BLaER1 (cell line): ENCODE measurements at regions not wholly inside any gene's neighbourhood (a gene's known extent, or its start where the extent isn't known, plus 50 kb on each side); places are given as distances from the start of the nearest gene placed in this dataset.

Experiments used
- H3K27ac ChIP-seq: shearing (Covaris generic); formaldehyde crosslinking; 2 replicates; pipeline ENCODE4 v1.8.1; 2022
- H3K27me3 ChIP-seq: shearing (Covaris generic); formaldehyde crosslinking; 2 replicates; pipeline ENCODE4 v1.8.1; 2022
- H3K36me3 ChIP-seq: shearing (Covaris generic); formaldehyde crosslinking; 2 replicates; pipeline ENCODE4 v1.8.1; 2022
- H3K4me1 ChIP-seq: shearing (Covaris generic); formaldehyde crosslinking; 2 replicates; pipeline ENCODE4 v1.8.1; 2022
- H3K4me2 ChIP-seq: shearing (Covaris generic); formaldehyde crosslinking; 2 replicates; pipeline ENCODE4 v1.8.1; 2022
- H3K4me3 ChIP-seq: shearing (Covaris generic); formaldehyde crosslinking; 2 replicates; pipeline ENCODE4 v1.8.1; 2022
- H3K9ac ChIP-seq: shearing (Covaris generic); formaldehyde crosslinking; 2 replicates; pipeline ENCODE4 v1.8.1; 2022
- H3K9me3 ChIP-seq: shearing (Covaris generic); formaldehyde crosslinking; 2 replicates; pipeline ENCODE4 v1.8.1; 2022
- H4K20me1 ChIP-seq: shearing (Covaris generic); formaldehyde crosslinking; 2 replicates; pipeline ENCODE4 v1.8.1; 2022
- Cebpa-rat ChIP-seq: shearing (Covaris generic); IDR thresholded peaks from 2 replicates; pipeline ENCODE4 v1.8.1; 2022

DNA sequence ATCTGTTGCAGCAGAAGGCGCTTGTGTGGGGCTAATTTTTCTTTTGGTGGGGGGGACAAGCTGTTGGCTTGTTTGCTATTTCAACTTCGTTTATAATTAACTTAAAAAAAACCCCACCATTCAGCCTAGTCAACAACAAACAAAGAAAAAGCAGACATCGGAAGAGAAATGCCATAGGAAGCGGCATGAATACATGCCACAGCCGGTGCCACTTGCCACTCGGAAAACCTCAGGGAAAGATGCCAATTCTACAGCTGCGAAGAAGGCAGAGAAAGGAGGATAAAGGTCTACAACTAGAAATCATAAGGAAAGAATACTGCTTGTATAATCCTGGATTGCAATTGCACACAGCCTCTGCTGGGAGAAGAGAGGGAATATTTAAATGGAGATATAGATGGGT lies 254.4 kb upstream of the PMFBP1 start:
- H3K4me1 ChIP-seq: no peaks in the 10 kb centered on the region
- H3K4me3 ChIP-seq: no peak overlapping the region
- H3K4me2 ChIP-seq: no peak overlapping the region
- no peaks in the 10 kb centered on the region for H3K27me3 ChIP-seq
- peaks cover 8% of the 10 kb centered on the region for H3K36me3 ChIP-seq
- H4K20me1 ChIP-seq: no peaks in the 10 kb centered on the region
- no peak overlapping the region for H3K9ac ChIP-seq
- peaks cover 3% of the 10 kb centered on the region; the same call in 1 of the 2 replicates for H3K9me3 ChIP-seq
- TF ChIP-seq Cebpa-rat: no peak
- H3K27ac ChIP-seq: no peak overlapping the region

DNA sequence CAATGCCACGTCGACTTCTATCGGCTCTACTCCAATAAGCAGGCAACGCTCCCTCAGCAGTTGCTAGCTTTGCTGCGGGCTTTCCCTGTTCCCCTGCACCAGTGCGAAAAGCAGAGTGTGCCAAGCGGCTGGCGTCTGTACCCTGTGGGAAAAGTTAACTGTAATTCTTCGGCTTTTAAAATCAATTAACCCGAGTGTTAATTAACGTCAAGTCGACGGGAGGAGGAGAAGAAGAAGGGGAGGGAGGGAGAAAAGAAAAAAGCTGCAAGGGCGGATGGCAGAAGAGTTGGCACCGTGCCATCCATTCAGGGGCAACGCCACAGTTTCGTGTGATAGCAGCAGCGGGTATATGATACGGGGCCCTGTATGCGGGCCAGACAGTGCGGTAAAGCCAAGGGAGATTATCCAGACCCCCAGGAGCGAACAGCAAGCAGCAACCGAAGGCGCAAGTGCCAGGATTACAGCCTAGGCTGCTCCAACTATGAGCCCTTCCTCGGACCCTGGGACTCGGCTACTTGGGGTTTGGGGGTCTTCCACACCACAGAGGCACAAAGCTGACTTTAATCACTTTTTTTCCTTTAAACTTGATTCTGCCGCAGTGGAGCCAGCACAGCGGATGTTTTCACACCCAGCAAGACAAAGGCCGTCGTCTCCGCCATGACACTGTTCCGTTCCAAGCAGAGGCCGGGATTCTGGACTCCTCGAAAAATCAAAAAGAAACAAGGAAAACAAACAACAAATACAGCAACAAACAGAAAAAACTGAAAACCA lies 253.8 kb upstream of the PMFBP1 start:
- no peak overlapping the region for H3K9ac ChIP-seq
- H3K4me3 ChIP-seq: no peak overlapping the region
- no peak overlapping the region for H3K4me2 ChIP-seq
- no peaks in the 10 kb centered on the region for H3K4me1 ChIP-seq
- no peak for TF ChIP-seq Cebpa-rat
- no peaks in the 10 kb centered on the region for H3K27me3 ChIP-seq
- peaks cover 7% of the 10 kb centered on the region for H3K9me3 ChIP-seq
- no peak overlapping the region for H3K27ac ChIP-seq
- H3K36me3 ChIP-seq: peaks cover 8% of the 10 kb centered on the region
- no peaks in the 10 kb centered on the region for H4K20me1 ChIP-seq

DNA sequence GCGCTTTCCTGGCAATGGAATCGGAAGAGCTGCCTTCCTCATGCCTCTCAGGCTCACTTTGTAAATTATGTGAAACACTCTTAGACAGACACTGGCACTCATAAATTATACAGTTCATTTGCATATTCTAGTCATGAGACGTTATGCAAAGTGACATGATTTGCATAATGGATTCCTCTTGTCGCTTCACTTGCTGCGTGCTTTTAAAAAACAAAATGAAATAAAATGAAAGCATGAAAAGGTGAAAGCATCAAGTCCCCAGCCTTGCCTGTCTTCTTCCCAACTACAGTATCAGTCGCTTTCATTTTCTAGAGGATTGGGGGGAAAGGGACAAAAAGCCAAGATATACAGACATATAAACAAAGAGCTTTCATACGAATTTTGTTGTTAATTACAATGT lies 252.8 kb upstream of the PMFBP1 start:
- H3K27me3 ChIP-seq: no peaks in the 10 kb centered on the region
- no peak for TF ChIP-seq Cebpa-rat
- no peaks in the 10 kb centered on the region for H3K4me1 ChIP-seq
- no peak overlapping the region for H3K9ac ChIP-seq
- peaks cover 8% of the 10 kb centered on the region for H3K36me3 ChIP-seq
- no peak overlapping the region for H3K4me2 ChIP-seq
- H3K9me3 ChIP-seq: peaks cover 15% of the 10 kb centered on the region
- H3K27ac ChIP-seq: no peak overlapping the region
- H4K20me1 ChIP-seq: no peaks in the 10 kb centered on the region
- H3K4me3 ChIP-seq: no peak overlapping the region

DNA sequence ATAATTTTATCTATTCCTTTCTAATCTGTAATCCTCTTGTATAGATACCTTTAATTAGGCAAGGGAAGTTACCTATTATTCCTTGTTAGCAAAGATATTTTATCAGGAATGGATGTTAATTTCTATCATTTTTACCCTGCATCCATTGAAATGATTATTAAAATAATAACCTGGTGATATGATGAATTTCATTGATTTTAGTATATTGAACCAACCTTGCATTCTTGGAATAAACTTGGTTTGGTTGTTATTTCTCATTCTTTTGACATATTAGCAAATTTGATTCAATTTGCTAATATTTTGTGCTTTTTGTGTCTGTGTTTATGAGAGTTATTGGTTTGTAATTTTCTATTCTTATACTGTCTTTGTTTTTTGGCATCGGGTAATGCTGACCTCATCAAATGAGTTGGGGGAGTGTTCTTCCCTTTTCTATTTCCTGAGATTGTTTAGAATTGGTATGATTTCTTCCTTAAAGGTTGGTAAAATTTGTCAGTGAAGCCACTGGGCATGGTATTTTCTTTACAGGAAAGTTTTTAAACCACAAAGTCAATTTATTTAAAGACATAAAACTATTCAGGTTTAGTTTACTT lies 250.4 kb upstream of the PMFBP1 start:
- Histone ChIP-seq H3K27ac (no peak overlapping the region), H3K4me3 (no peak overlapping the region), H3K9me3 (peaks cover 27% of the 10 kb centered on the region), H3K4me1 (no peaks in the 10 kb centered on the region), H4K20me1 (no peaks in the 10 kb centered on the region), H3K9ac (no peak overlapping the region), H3K4me2 (no peak overlapping the region), H3K36me3 (peaks cover 8% of the 10 kb centered on the region), H3K27me3 (no peaks in the 10 kb centered on the region)
- no peak for TF ChIP-seq Cebpa-rat

DNA sequence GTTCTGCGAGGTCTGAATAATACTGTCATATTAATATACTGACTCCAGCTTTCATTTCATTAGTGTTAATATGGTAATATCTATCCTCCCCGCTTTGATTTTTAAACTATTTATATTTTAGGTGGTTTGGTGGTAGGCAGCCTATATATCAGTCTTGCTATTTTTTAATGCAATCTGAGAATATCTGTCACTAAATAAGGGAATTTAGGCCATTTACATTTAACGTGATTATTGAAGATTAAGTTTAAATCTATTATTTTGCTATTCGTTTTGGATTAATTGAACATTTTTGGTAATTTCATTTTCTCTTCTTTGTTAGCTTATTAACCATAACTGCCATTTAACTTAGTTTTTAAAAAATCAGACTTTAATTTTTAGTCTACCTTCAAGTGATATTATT lies 247.7 kb upstream of the PMFBP1 start:
- TF ChIP-seq Cebpa-rat: no peak
- Histone ChIP-seq H3K27me3 (no peaks in the 10 kb centered on the region), H3K9ac (no peak overlapping the region), H3K9me3 (peaks cover 27% of the 10 kb centered on the region), H3K36me3 (no peaks in the 10 kb centered on the region), H4K20me1 (no peaks in the 10 kb centered on the region), H3K4me1 (no peaks in the 10 kb centered on the region), H3K27ac (no peak overlapping the region), H3K4me3 (no peak overlapping the region), H3K4me2 (no peak overlapping the region)

DNA sequence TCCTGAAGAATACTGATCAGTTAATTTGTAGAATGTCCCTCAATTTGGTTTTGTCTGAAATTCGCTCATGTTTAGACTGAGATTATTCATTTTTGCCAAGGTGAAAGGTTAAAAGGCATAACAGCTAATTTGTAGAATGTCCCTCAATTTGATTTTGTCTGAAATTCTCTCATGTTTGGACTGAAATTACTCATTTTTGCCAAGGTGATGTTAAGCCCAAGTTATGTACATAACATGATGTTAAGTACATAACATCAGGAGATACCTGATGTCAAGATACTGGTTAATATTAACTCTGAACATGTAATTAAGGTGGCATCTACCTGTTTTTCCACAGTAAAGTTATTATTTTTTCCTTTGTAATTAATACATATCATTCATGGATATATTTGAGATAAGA lies 243.4 kb upstream of the PMFBP1 start:
- no peak for TF ChIP-seq Cebpa-rat
- no peaks in the 10 kb centered on the region for H4K20me1 ChIP-seq
- H3K27ac ChIP-seq: no peak overlapping the region
- H3K36me3 ChIP-seq: no peaks in the 10 kb centered on the region
- no peaks in the 10 kb centered on the region for H3K27me3 ChIP-seq
- no peak overlapping the region for H3K4me3 ChIP-seq
- peaks cover 17% of the 10 kb centered on the region for H3K9me3 ChIP-seq
- no peak overlapping the region for H3K4me2 ChIP-seq
- H3K9ac ChIP-seq: no peak overlapping the region
- no peaks in the 10 kb centered on the region for H3K4me1 ChIP-seq

DNA sequence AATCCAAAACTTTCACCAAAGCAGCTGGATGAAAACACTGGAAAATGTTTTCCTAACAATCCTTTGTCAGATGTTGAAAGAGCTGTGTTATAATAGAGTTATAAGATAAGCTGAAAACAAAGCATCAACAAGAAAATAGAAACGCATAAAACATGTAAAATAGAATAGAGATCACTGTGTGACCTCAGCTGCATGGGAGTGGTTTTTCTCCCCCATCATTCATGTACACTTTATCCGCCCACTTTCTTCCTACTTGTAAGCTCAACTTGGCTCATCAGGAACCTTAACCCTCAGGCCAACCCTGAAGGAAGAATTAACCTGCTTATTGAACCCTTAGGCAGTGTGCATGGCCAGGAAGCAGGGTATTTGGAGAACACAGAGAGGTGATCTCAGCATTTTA lies 238.5 kb upstream of the PMFBP1 start:
- H3K4me1 ChIP-seq: no peaks in the 10 kb centered on the region
- no peaks in the 10 kb centered on the region for H3K27me3 ChIP-seq
- H3K4me3 ChIP-seq: no peak overlapping the region
- H3K36me3 ChIP-seq: no peaks in the 10 kb centered on the region
- TF ChIP-seq Cebpa-rat: no peak
- H3K9me3 ChIP-seq: no peaks in the 10 kb centered on the region
- no peak overlapping the region for H3K27ac ChIP-seq
- H4K20me1 ChIP-seq: no peaks in the 10 kb centered on the region
- H3K4me2 ChIP-seq: no peak overlapping the region
- no peak overlapping the region for H3K9ac ChIP-seq

DNA sequence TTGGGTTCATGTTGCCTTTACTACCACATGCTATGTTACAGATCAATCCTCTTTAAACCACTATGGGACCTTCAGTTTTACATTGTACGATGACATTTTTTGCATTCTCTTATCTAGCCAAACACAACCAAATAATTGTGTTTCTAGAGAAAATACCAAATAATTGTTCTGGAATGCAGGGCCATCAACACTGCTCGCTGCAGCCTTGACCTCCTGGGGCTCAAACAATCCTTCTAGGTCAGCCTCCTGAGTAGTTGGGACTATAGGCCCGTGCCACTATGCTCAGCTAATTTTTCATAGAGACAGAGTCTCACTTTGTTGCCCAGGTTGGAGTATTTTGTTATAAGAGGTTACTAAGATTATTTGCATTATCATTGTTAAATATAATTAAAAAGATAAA lies 237.5 kb upstream of the PMFBP1 start:
- no peaks in the 10 kb centered on the region for H3K9me3 ChIP-seq
- no peaks in the 10 kb centered on the region for H3K27me3 ChIP-seq
- no peak overlapping the region for H3K4me3 ChIP-seq
- no peaks in the 10 kb centered on the region for H3K36me3 ChIP-seq
- TF ChIP-seq Cebpa-rat: no peak
- H3K4me2 ChIP-seq: no peak overlapping the region
- H4K20me1 ChIP-seq: no peaks in the 10 kb centered on the region
- H3K9ac ChIP-seq: no peak overlapping the region
- no peak overlapping the region for H3K27ac ChIP-seq
- no peaks in the 10 kb centered on the region for H3K4me1 ChIP-seq

DNA sequence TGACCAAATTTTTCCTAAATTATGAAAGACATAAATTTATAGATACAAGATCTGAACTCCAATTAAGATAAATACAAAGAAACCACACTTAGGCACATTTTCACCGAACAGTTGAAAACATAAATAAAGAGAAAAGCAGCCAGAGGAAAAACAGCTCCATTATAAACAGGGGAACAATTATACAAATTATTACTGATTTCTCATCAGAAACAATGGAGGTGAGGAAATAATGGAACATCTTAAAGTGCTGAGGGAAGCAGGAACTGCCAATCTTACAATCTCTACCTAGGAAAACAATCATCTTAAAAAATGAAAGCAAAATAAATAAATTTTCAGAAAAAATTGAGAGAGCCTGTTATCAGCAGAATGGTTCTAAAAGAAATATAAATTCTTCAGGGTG lies 234.4 kb upstream of the PMFBP1 start:
- Histone ChIP-seq H3K9me3 (no peaks in the 10 kb centered on the region), H3K27me3 (no peaks in the 10 kb centered on the region), H4K20me1 (no peaks in the 10 kb centered on the region), H3K36me3 (no peaks in the 10 kb centered on the region), H3K4me1 (no peaks in the 10 kb centered on the region), H3K4me3 (no peak overlapping the region), H3K9ac (no peak overlapping the region), H3K27ac (no peak overlapping the region), H3K4me2 (no peak overlapping the region)
- TF ChIP-seq Cebpa-rat: no peak

DNA sequence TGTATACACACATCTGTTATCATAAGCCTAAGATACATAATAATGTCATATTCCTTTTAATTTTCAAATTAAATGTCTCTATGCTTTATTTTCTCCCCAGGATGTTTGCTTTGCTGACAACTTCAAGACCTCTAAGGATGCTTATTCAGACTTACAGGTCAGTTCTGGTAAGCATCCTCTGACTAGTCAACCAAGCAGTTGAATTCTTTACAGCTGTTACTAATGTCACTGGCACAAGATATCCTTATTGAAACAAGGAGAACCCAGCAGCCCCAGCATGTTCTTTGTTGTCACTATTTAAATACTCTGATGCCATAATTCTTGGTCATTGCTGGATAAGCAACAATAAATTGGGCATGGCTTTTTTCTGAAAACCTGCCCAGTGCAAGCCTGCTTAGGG lies 232.3 kb upstream of the PMFBP1 start:
- Histone ChIP-seq H3K36me3 (no peaks in the 10 kb centered on the region), H3K4me2 (no peak overlapping the region), H4K20me1 (no peaks in the 10 kb centered on the region), H3K27ac (no peak overlapping the region), H3K9ac (no peak overlapping the region), H3K4me1 (no peaks in the 10 kb centered on the region), H3K27me3 (no peaks in the 10 kb centered on the region), H3K9me3 (no peaks in the 10 kb centered on the region), H3K4me3 (no peak overlapping the region)
- TF ChIP-seq Cebpa-rat: no peak

DNA sequence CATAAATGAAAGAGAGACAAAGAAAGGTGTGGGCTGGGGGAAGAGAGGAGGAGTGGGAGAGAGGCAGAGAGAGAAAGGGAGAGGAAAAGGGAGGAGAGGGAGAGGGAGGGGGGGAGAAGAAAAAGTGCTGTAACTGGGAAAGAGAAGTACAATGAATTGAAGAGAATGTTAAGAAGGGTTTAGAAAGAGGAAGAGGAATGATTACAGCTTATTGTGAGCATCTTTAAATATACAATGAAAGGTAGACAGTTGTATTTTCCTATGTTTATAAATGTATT lies 229.1 kb upstream of the PMFBP1 start:
- Histone ChIP-seq H3K9me3 (no peaks in the 10 kb centered on the region), H3K27ac (no peak overlapping the region), H3K4me3 (no peak overlapping the region), H3K4me1 (no peaks in the 10 kb centered on the region), H4K20me1 (no peaks in the 10 kb centered on the region), H3K4me2 (no peak overlapping the region), H3K36me3 (no peaks in the 10 kb centered on the region), H3K27me3 (no peaks in the 10 kb centered on the region), H3K9ac (no peak overlapping the region)
- no peak for TF ChIP-seq Cebpa-rat
